PC-9 (cell line): ENCODE measurements at regions not wholly inside any gene's neighbourhood (a gene's known extent, or its start where the extent isn't known, plus 50 kb on each side); places are given as distances from the start of the nearest gene placed in this dataset.

Experiments used
- EZH2 ChIP-seq: fragments of 200-600 bp; sonication (generic); IDR thresholded peaks from 2 replicates; pipeline ENCODE4 v1.8.0; 2017; ENCODE audit warnings: antibody characterized with exemption, low read depth
- TF ChIP-seq, protein P1 (sequence below): fragments of 200-600 bp; sonication (generic); conservative IDR thresholded peaks from 2 replicates; pipeline ENCODE4 v1.6.1; 2017; ENCODE audit warnings: mixed run types, antibody characterized with exemption, mild to moderate bottlenecking, moderate library complexity

DNA sequence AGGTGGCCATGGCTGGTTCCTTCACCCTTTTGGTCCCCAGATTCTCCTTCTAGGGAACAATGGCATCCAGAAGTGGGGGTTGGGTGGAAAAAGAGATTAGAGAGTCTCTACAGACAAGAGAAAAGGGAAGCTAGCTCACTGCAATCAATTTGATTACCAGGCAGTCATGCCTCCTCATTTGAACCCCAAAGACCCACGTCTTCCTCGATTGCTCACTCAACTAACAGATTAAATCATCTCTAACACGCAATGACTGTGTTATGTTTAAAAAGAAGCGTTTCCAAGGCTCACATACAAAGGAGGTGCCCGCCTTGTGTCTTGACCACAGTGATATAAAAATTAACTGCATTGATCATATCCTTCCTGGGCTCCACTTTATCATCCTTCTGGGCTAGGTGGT lies 57.6 kb downstream of the BHLHE40 start:
- TF ChIP-seq, protein P1, sequence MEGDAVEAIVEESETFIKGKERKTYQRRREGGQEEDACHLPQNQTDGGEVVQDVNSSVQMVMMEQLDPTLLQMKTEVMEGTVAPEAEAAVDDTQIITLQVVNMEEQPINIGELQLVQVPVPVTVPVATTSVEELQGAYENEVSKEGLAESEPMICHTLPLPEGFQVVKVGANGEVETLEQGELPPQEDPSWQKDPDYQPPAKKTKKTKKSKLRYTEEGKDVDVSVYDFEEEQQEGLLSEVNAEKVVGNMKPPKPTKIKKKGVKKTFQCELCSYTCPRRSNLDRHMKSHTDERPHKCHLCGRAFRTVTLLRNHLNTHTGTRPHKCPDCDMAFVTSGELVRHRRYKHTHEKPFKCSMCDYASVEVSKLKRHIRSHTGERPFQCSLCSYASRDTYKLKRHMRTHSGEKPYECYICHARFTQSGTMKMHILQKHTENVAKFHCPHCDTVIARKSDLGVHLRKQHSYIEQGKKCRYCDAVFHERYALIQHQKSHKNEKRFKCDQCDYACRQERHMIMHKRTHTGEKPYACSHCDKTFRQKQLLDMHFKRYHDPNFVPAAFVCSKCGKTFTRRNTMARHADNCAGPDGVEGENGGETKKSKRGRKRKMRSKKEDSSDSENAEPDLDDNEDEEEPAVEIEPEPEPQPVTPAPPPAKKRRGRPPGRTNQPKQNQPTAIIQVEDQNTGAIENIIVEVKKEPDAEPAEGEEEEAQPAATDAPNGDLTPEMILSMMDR, result no peak
- no peak for TF ChIP-seq EZH2
